HG03442 (cell line): ENCODE measurements at regions not wholly inside any gene's neighbourhood (a gene's known extent, or its start where the extent isn't known, plus 50 kb on each side); places are given as distances from the start of the nearest gene placed in this dataset.

Experiments
- ATAC-seq: cut with Tn5 transposase; IDR thresholded peaks from one replicate; pipeline ENCODE4 v1.9.1; 2021; ENCODE audit warnings: mild to moderate bottlenecking, moderate library complexity; ENCODE audit not compliant: unreplicated experiment

- no peak for ATAC-seq
Measured at GRCh38 chr2:226655871-226656270, 143.7 kb downstream of the IRS1 start.

- no peak for ATAC-seq
Measured at GRCh38 chr2:226652983-226653765, 146.4 kb downstream of the IRS1 start.

- peak; percentile 45 for ATAC-seq
Measured at GRCh38 chr2:226652369-226652768, 147.3 kb downstream of the IRS1 start.

- peak; percentile 90 for ATAC-seq
Measured at GRCh38 chr2:226649871-226650660, 149.6 kb downstream of the IRS1 start.

GRCh38 chr2:226649201-226649600 is 150.4 kb downstream of the IRS1 start:
- no peak for ATAC-seq

- ATAC-seq = no peak
Measured at GRCh38 chr2:226647621-226648518, 151.8 kb downstream of the IRS1 start.

- ATAC-seq = no peak
Measured at GRCh38 chr2:226644399-226644865, 155.2 kb downstream of the IRS1 start.

- ATAC-seq = no peak
Measured at GRCh38 chr2:226643946-226644282, 155.7 kb downstream of the IRS1 start.

- ATAC-seq = no peak
Measured at GRCh38 chr2:226643030-226643945, 156.3 kb downstream of the IRS1 start.

- no peak for ATAC-seq
Measured at GRCh38 chr2:226641008-226641407, 158.6 kb downstream of the IRS1 start.

GRCh38 chr2:226640501-226640900 is 159.1 kb downstream of the IRS1 start:
- no peak for ATAC-seq

- ATAC-seq = no peak
Measured at GRCh38 chr2:226639550-226639949, 160.1 kb downstream of the IRS1 start.

GRCh38 chr2:226638576-226638975 is 161.0 kb downstream of the IRS1 start:
- ATAC-seq = no peak

GRCh38 chr2:226637383-226637782 is 162.2 kb downstream of the IRS1 start:
- ATAC-seq = no peak

GRCh38 chr2:226636586-226636985 is 163.0 kb downstream of the IRS1 start:
- ATAC-seq = no peak

GRCh38 chr2:226634943-226635604 is 164.5 kb downstream of the IRS1 start:
- no peak for ATAC-seq

- ATAC-seq = no peak
Measured at GRCh38 chr2:226631671-226632070, 167.9 kb downstream of the IRS1 start.

- no peak for ATAC-seq
Measured at GRCh38 chr2:226631187-226631586, 168.4 kb downstream of the IRS1 start.

GRCh38 chr2:226625946-226626345 is 173.7 kb downstream of the IRS1 start:
- no peak for ATAC-seq
